H1 (cell line): ENCODE measurements at regions not wholly inside any gene's neighbourhood (a gene's known extent, or its start where the extent isn't known, plus 50 kb on each side); places are given as distances from the start of the nearest gene placed in this dataset.

Experiments
- CTCF ChIA-PET: fragments of 300-600 bp; sonication (Branson Sonifier 250); formaldehyde crosslinking; loops from one replicate; lab custom pipeline; 2021; ENCODE audit not compliant: partially characterized antibody; lab: Charles Lee
- POLR2A ChIA-PET: fragments of 300-600 bp; sonication (Branson Sonifier 250); formaldehyde crosslinking; loops from one replicate; lab custom pipeline; 2021; ENCODE audit warnings: inconsistent platforms; ENCODE audit not compliant: partially characterized antibody; lab: Charles Lee
- DNase-seq, 2 experiments: peaks; one replicate each; pipeline versions ENCODE4 v3.0.0 to v3.0.0-alpha.2; 2010 to 2022; ENCODE audit warnings: low spot score in 2 of 2, low read depth in 1 of 2, mixed read lengths in 1 of 2
- FAIRE-seq: peaks from 2 replicates; lab custom pipeline; 2011; peaks lifted over from hg19 to GRCh38; lab: Jason Lieb, UNC
- H2AFZ ChIP-seq: 2 replicates; pipeline ENCODE4 v1.8.1; 2012; ENCODE audit warnings: low read length, inconsistent platforms
- H2AK5ac ChIP-seq: 2 replicates; pipeline ENCODE4 v1.6.1; 2013; ENCODE audit warnings: low read depth, low read length
- H2BK120ac ChIP-seq: replicated peaks from 2 replicates; pipeline ENCODE3; 2013; ENCODE audit warnings: low read depth, low read length, inconsistent platforms
- H2BK12ac ChIP-seq: 2 replicates; pipeline ENCODE4 v1.6.1; 2013; ENCODE audit warnings: low read depth, low read length
- H2BK15ac ChIP-seq: 2 replicates; pipeline ENCODE4 v1.6.1; 2013; ENCODE audit warnings: low read length
- H2BK20ac ChIP-seq: 2 replicates; pipeline ENCODE4 v1.6.1; 2013; ENCODE audit warnings: low read length
- H2BK5ac ChIP-seq: 2 replicates; pipeline ENCODE4 v1.6.1; 2013; ENCODE audit warnings: low read depth, low read length
- H3K14ac ChIP-seq: 2 replicates; pipeline ENCODE4 v1.6.1; 2013; ENCODE audit warnings: inconsistent platforms; ENCODE audit not compliant: insufficient read length
- H3K18ac ChIP-seq: 2 replicates; pipeline ENCODE4 v1.6.1; 2013; ENCODE audit warnings: low read length; ENCODE audit errors: extremely low read depth
- H3K23ac ChIP-seq: 2 replicates; pipeline ENCODE4 v1.6.1; 2013; ENCODE audit warnings: inconsistent platforms; ENCODE audit not compliant: insufficient read length
- H3K23me2 ChIP-seq: 2 replicates; pipeline ENCODE4 v1.6.1; 2013; ENCODE audit warnings: low read depth, low read length
- H3K27ac ChIP-seq: 2 replicates; pipeline ENCODE4 v1.6.1; 2011; ENCODE audit warnings: low read depth, low read length, inconsistent platforms
- H3K27me3 ChIP-seq, 4 experiments: replicated peaks in 1 of 4; 1 replicate in 1 of 4; 2 replicates in 3 of 4; pipeline versions ENCODE4 v1.6.1 to v1.8.1; 2011 to 2013; ENCODE audit warnings: low read length in 3 of 4, mild to moderate bottlenecking in 3 of 4, inconsistent platforms in 2 of 4, mixed read lengths in 2 of 4, moderate library complexity in 1 of 4; ENCODE audit not compliant: control insufficient read depth in 3 of 4, insufficient read depth in 3 of 4; ENCODE audit errors: extremely low read depth in 1 of 4
- H3K36me3 ChIP-seq, 4 experiments: 2 replicates each; pipeline versions ENCODE4 v1.6.1 to v1.8.1; 2011 to 2013; ENCODE audit warnings: mild to moderate bottlenecking in 4 of 4, low read length in 3 of 4, moderate library complexity in 2 of 4, control low read depth in 1 of 4, inconsistent platforms in 1 of 4; ENCODE audit not compliant: insufficient read depth in 4 of 4, control insufficient read depth in 2 of 4
- H3K4ac ChIP-seq: replicated peaks from 2 replicates; pipeline ENCODE3; 2013; ENCODE audit warnings: low read length, low read depth, mixed read lengths, inconsistent platforms; ENCODE audit not compliant: insufficient read length
- H3K4me1 ChIP-seq, 4 experiments: replicated peaks in 1 of 4; 1 replicate in 1 of 4; 2 replicates in 3 of 4; pipeline versions ENCODE4 v1.6.1 to v1.8.1; 2011 to 2013; ENCODE audit warnings: low read length in 3 of 4, inconsistent platforms in 2 of 4, mixed read lengths in 1 of 4; ENCODE audit not compliant: insufficient read depth in 4 of 4, control insufficient read depth in 3 of 4
- H3K4me2 ChIP-seq, 2 experiments: 2 replicates each; pipeline versions ENCODE4 v1.6.1 to v1.8.1; 2011 to 2013; ENCODE audit warnings: low read depth in 2 of 2, low read length in 2 of 2, control low read depth in 1 of 2, inconsistent platforms in 1 of 2, mild to moderate bottlenecking in 1 of 2; ENCODE audit not compliant: insufficient read depth in 1 of 2
- H3K4me3 ChIP-seq, 4 experiments: fragments of 200-600, 300-600 bp in 1 of 4; sonication (generic), shearing (Covaris generic), sonication (Bioruptor Twin) in 1 of 4; 2 replicates each; pipeline versions ENCODE4 v1.5.1 to v1.8.1; 2011 to 2016; ENCODE audit warnings: low read length in 4 of 4, low read depth in 3 of 4, control low read depth in 2 of 4, inconsistent platforms in 2 of 4, mild to moderate bottlenecking in 2 of 4, mixed read lengths in 1 of 4, moderate library complexity in 1 of 4; ENCODE audit not compliant: insufficient read depth in 2 of 4; ENCODE audit errors: extremely low read depth in 1 of 4
- H3K56ac ChIP-seq: replicated peaks from 2 replicates; pipeline ENCODE3; 2013; ENCODE audit warnings: low read depth, mild to moderate bottlenecking, mixed read lengths, low read length, inconsistent platforms; ENCODE audit not compliant: insufficient read length
- H3K79me1 ChIP-seq: 2 replicates; pipeline ENCODE4 v1.6.1; 2013; ENCODE audit warnings: low read depth, low read length, control low read depth
- H3K79me2 ChIP-seq, 2 experiments: 2 replicates each; pipeline versions ENCODE4 v1.6.1 to v1.8.1; 2012 to 2013; ENCODE audit warnings: low read length in 2 of 2, mild to moderate bottlenecking in 2 of 2, inconsistent platforms in 1 of 2; ENCODE audit not compliant: insufficient read depth in 2 of 2, control insufficient read depth in 1 of 2
- H3K9ac ChIP-seq, 4 experiments: replicated peaks in 1 of 4; 1 replicate in 1 of 4; 2 replicates in 3 of 4; pipeline versions ENCODE4 v1.6.1 to v1.8.1; 2011 to 2013; ENCODE audit warnings: low read depth in 3 of 4, low read length in 3 of 4, control low read depth in 2 of 4, mild to moderate bottlenecking in 2 of 4, moderate library complexity in 2 of 4, inconsistent platforms in 1 of 4; ENCODE audit errors: extremely low read depth in 1 of 4
- H3K9me3 ChIP-seq, 2 experiments: 2 replicates each; pipeline versions ENCODE4 v1.6.1 to v1.8.1; 2012 to 2013; ENCODE audit warnings: mild to moderate bottlenecking in 2 of 2, moderate library complexity in 2 of 2, control low read depth in 1 of 2, inconsistent platforms in 1 of 2, low read depth in 1 of 2, low read length in 1 of 2, mixed read lengths in 1 of 2; ENCODE audit not compliant: insufficient read depth in 2 of 2
- H4K20me1 ChIP-seq, 2 experiments: replicated peaks in 1 of 2; 2 replicates each; pipeline versions ENCODE3 to v1.8.1; 2011 to 2013; ENCODE audit warnings: inconsistent platforms in 2 of 2, low read length in 2 of 2, mild to moderate bottlenecking in 1 of 2; ENCODE audit not compliant: insufficient read depth in 2 of 2, control insufficient read depth in 1 of 2
- H4K5ac ChIP-seq: 2 replicates; pipeline ENCODE4 v1.6.1; 2013; ENCODE audit warnings: low read length, low read depth, mixed read lengths, inconsistent platforms; ENCODE audit not compliant: insufficient read length
- H4K8ac ChIP-seq: 2 replicates; pipeline ENCODE4 v1.8.0; 2013; ENCODE audit warnings: mild to moderate bottlenecking, moderate library complexity, low read length, inconsistent platforms; ENCODE audit not compliant: insufficient read depth; ENCODE audit errors: extremely low read depth
- H4K91ac ChIP-seq: replicated peaks from 2 replicates; pipeline ENCODE3; 2013; ENCODE audit warnings: low read length, mixed read lengths, inconsistent platforms; ENCODE audit not compliant: insufficient read length
- CHD2 ChIP-seq: IDR thresholded peaks from 2 replicates; pipeline ENCODE4 v1.6.1; 2012; ENCODE audit warnings: low read length, improper control_type of control experiment
- EP300 ChIP-seq, 2 experiments: IDR thresholded peaks; 1 replicate in 1 of 2; 2 replicates in 1 of 2; pipeline ENCODE4 v1.6.1; 2011 to 2012; ENCODE audit warnings: low read depth in 2 of 2, low read length in 2 of 2, mild to moderate bottlenecking in 2 of 2, borderline replicate concordance in 1 of 2, inconsistent platforms in 1 of 2, moderate library complexity in 1 of 2
- EZH2 ChIP-seq: fragments of 200-600 bp; sonication (generic); IDR thresholded peaks from 2 replicates; pipeline ENCODE4 v1.7.1; 2012; ENCODE audit warnings: low read depth, mild to moderate bottlenecking, moderate library complexity, low read length, inconsistent platforms; ENCODE audit not compliant: severe bottlenecking
- GABPA ChIP-seq: IDR thresholded peaks from 2 replicates; pipeline ENCODE4 v1.6.1; 2011; ENCODE audit warnings: mild to moderate bottlenecking, low read length, moderate library complexity, borderline replicate concordance; ENCODE audit not compliant: insufficient read depth
- JUND ChIP-seq: IDR thresholded peaks from 2 replicates; pipeline ENCODE4 v1.6.1; 2011; ENCODE audit warnings: mild to moderate bottlenecking, improper control_type of control experiment, low read length
- POU5F1 ChIP-seq: IDR thresholded peaks from 2 replicates; pipeline ENCODE4 v1.6.1; 2011; ENCODE audit warnings: low read depth, mild to moderate bottlenecking, low read length, moderate library complexity
- RAD21 ChIP-seq, 2 experiments: IDR thresholded peaks in 1 of 2; conservative IDR thresholded peaks in 1 of 2; 2 replicates each; pipeline ENCODE4 v1.6.1; 2011; ENCODE audit warnings: low read depth in 2 of 2, low read length in 2 of 2, improper control_type of control experiment in 1 of 2, inconsistent platforms in 1 of 2, mild to moderate bottlenecking in 1 of 2, moderate library complexity in 1 of 2
- RNF2 ChIP-seq: fragments of 200-900, 300-1000 bp; sonication (generic); IDR thresholded peaks from 2 replicates; pipeline ENCODE4 v1.7.1; 2016; ENCODE audit warnings: borderline replicate concordance, low read depth, mild to moderate bottlenecking, antibody characterized with exemption, low read length; ENCODE audit not compliant: poor library complexity, severe bottlenecking; ENCODE audit errors: missing control alignments
- SIN3A ChIP-seq, 2 experiments: IDR thresholded peaks in 1 of 2; conservative IDR thresholded peaks in 1 of 2; 2 replicates each; pipeline ENCODE4 v1.6.1; 2011 to 2012; ENCODE audit warnings: low read length in 2 of 2, improper control_type of control experiment in 1 of 2, low read depth in 1 of 2, mild to moderate bottlenecking in 1 of 2
- SRF ChIP-seq: IDR thresholded peaks from 2 replicates; pipeline ENCODE4 v1.6.1; 2011; ENCODE audit warnings: mild to moderate bottlenecking, low read depth, low read length, moderate library complexity
- TCF12 ChIP-seq: IDR thresholded peaks from 2 replicates; pipeline ENCODE4 v1.6.1; 2011; ENCODE audit warnings: low read depth, mild to moderate bottlenecking, low read length
- USF2 ChIP-seq: IDR thresholded peaks from 2 replicates; pipeline ENCODE4 v1.6.1; 2011; ENCODE audit warnings: low read length, improper control_type of control experiment
- WGBS, 2 experiments: shearing (Covaris generic) in 1 of 2; methylation state at CpG; one replicate each; pipeline versions ENCODE4 v1.1.6 to v1.1.7; 2013 to 2015; ENCODE audit warnings: low lambda C conversion rate in 2 of 2, mixed read lengths in 2 of 2, inconsistent platforms in 1 of 2, low coverage in 1 of 2, missing lambda C conversion rate in 1 of 2; ENCODE audit not compliant: insufficient replicate concordance in 2 of 2, insufficient coverage in 1 of 2, insufficient read length in 1 of 2; ENCODE audit errors: extremely low coverage in 1 of 2, missing lambda C conversion rate in 1 of 2; 5-methylcytosine and 5-hydroxymethylcytosine counted together

- CTCF ChIA-PET: interaction anchor here (0.8 to 1.4 kb wide), 6 partner anchors 12 to 567 kb away, joined by 3 to 5 read pairs (median 4); no protein-coding TSS in a partner anchor
- 89% methylated on average over 1 of the region's 1 CpG; no CpG with 5 or more reads in 1 of the 2 experiments for WGBS, 2 experiments
- no peak for TF ChIP-seq RAD21 (IDR thresholded peaks at IDR 0.05 in 1 of 2, conservative IDR thresholded peaks at IDR 0.05 in 1 of 2; ENCODE audit: low read depth in 2 of 2, low read length in 2 of 2)
- no peak for TF ChIP-seq USF2
- TF ChIP-seq GABPA: no peak
- TF ChIP-seq SIN3A (conservative IDR thresholded peaks at IDR 0.05 in 1 of 2, IDR thresholded peaks at IDR 0.05 in 1 of 2; ENCODE audit: low read depth in 1 of 2, low read length in 2 of 2): no peak
- no peak for TF ChIP-seq SRF
- TF ChIP-seq EP300 (IDR thresholded peaks at IDR 0.05; ENCODE audit: borderline replicate concordance in 1 of 2, low read depth in 2 of 2, low read length in 2 of 2): no peak
- no peak for TF ChIP-seq POU5F1
- no peak for TF ChIP-seq TCF12
- TF ChIP-seq EZH2: no peak
- no peak for TF ChIP-seq RNF2
- TF ChIP-seq CHD2: no peak
- no peak for TF ChIP-seq JUND
Measured at GRCh38 chr9:21677387-21677786, 125.0 kb upstream of the MTAP start.

More at GRCh38 chr9:21677387-21677786, 125.0 kb upstream of the MTAP start:
- H3K4me2 ChIP-seq: no peak overlapping the region
- no peak overlapping the region for H4K91ac ChIP-seq
- H3K4me3 ChIP-seq: no peak overlapping the region
- no peaks in the 10 kb centered on the region for H3K36me3 ChIP-seq
- no peak overlapping the region for H4K5ac ChIP-seq
- FAIRE-seq (no peak), DNase-seq (no peak)
- no peaks in the 10 kb centered on the region for H3K9me3 ChIP-seq
- no peak overlapping the region for H2BK12ac ChIP-seq
- H2BK120ac ChIP-seq: no peak overlapping the region
- H3K79me2 ChIP-seq: no peaks in the 10 kb centered on the region
- no peaks in the 10 kb centered on the region; a peak in 1 of 7 replicates for H3K4me1 ChIP-seq
- POLR2A ChIA-PET: no interaction called here
- no peaks in the 10 kb centered on the region for H3K27me3 ChIP-seq
- no peak overlapping the region for H3K14ac ChIP-seq
- no peak overlapping the region for H2BK20ac ChIP-seq
- H4K20me1 ChIP-seq: no peaks in the 10 kb centered on the region
- H2BK5ac ChIP-seq: no peak overlapping the region
- no peak overlapping the region for H3K27ac ChIP-seq
- H3K4ac ChIP-seq: no peak overlapping the region
- H2BK15ac ChIP-seq: no peak overlapping the region
- H3K79me1 ChIP-seq: no peaks in the 10 kb centered on the region
- no peak overlapping the region for H2AK5ac ChIP-seq
- H3K9ac ChIP-seq: no peak overlapping the region
- H3K18ac ChIP-seq: no peak overlapping the region
- H2AFZ ChIP-seq: no peak overlapping the region
- no peak overlapping the region for H3K23ac ChIP-seq
- no peaks in the 10 kb centered on the region for H3K23me2 ChIP-seq
- no peak overlapping the region for H4K8ac ChIP-seq
- H3K56ac ChIP-seq: no peak overlapping the region
